ENCODE measurements at regions not wholly inside any gene's neighbourhood (a gene's known extent, or its start where the extent isn't known, plus 50 kb on each side); places are given as distances from the start of the nearest gene placed in this dataset.
"Not testable (repeated sequence)": the region's sequence is repeated elsewhere in the genome, so short reads cannot be mapped to it uniquely, and the experiment has no call there.

GRCh38 chr5:106476630-106477029 is 1194.1 kb downstream of the EFNA5 start:
- DNase-seq = no peak
- Histone ChIP-seq H3K36me3 (no peaks in the 10 kb centered on the region), H3K9me3 (no peaks in the 10 kb centered on the region), H3K4me3 (no peak overlapping the region), H3K27me3 (no peaks in the 10 kb centered on the region)

GRCh38 chr5:106474066-106474465 is 1196.7 kb downstream of the EFNA5 start:
- Histone ChIP-seq H3K9me3 (0 out of 2 replicates have a peak, but pooled peaks cover 2% of the 10 kb centered on the region), H3K4me3 (no peak overlapping the region), H3K36me3 (no peaks in the 10 kb centered on the region), H3K27me3 (no peaks in the 10 kb centered on the region)
- DNase-seq = no peak

GRCh38 chr5:106459541-106459940 is 1211.2 kb downstream of the EFNA5 start:
- no peak for DNase-seq
- no peak overlapping the region for H3K4me3 ChIP-seq
- no peaks in the 10 kb centered on the region; the same call in 1 of the 2 replicates for H3K9me3 ChIP-seq
- H3K27me3 ChIP-seq = no peaks in the 10 kb centered on the region
- no peaks in the 10 kb centered on the region for H3K36me3 ChIP-seq

GRCh38 chr5:106454651-106455415 is 1215.9 kb downstream of the EFNA5 start:
- Histone ChIP-seq H3K27me3 (no peaks in the 10 kb centered on the region), H3K36me3 (no peaks in the 10 kb centered on the region), H3K4me3 (no peak overlapping the region), H3K9me3 (no peaks in the 10 kb centered on the region; the same call in 1 of the 2 replicates)
- DNase-seq = peak; percentile 9

GRCh38 chr5:106454050-106454449 is 1216.7 kb downstream of the EFNA5 start:
- Histone ChIP-seq H3K9me3 (no peaks in the 10 kb centered on the region), H3K4me3 (no peak overlapping the region), H3K36me3 (no peaks in the 10 kb centered on the region), H3K27me3 (no peaks in the 10 kb centered on the region)
- no peak for DNase-seq

GRCh38 chr5:106451998-106452397 is 1218.7 kb downstream of the EFNA5 start:
- no peak overlapping the region for H3K4me3 ChIP-seq
- no peaks in the 10 kb centered on the region for H3K27me3 ChIP-seq
- DNase-seq = no peak

GRCh38 chr5:106443746-106444145 is 1227.0 kb downstream of the EFNA5 start:
- no peaks in the 10 kb centered on the region for H3K27me3 ChIP-seq
- no peaks in the 10 kb centered on the region for H3K9me3 ChIP-seq
- no peak for DNase-seq
- no peak overlapping the region for H3K4me3 ChIP-seq
- H3K36me3 ChIP-seq = no peaks in the 10 kb centered on the region

More at GRCh38 chr5:106451998-106452397, 1218.7 kb downstream of the EFNA5 start:
- Histone ChIP-seq H3K36me3 (no peaks in the 10 kb centered on the region), H3K9me3 (no peaks in the 10 kb centered on the region)

- no peaks in the 10 kb centered on the region for H3K27me3 ChIP-seq
- peaks cover 8% of the 10 kb centered on the region for H3K9me3 ChIP-seq
- H3K36me3 ChIP-seq = no peaks in the 10 kb centered on the region
- DNase-seq = no peak
- no peak overlapping the region for H3K4me3 ChIP-seq
Observed at GRCh38 chr5:106435185-106435584, 1235.6 kb downstream of the EFNA5 start.

- not testable (repeated sequence) for H3K4me3 ChIP-seq, H3K27me3 ChIP-seq, DNase-seq, H3K36me3 ChIP-seq
- H3K9me3 ChIP-seq = peaks cover 14% of the 10 kb centered on the region
Observed at GRCh38 chr5:106430733-106431132, 1240.0 kb downstream of the EFNA5 start.

GRCh38 chr5:106423109-106423897 is 1247.4 kb downstream of the EFNA5 start:
- Histone ChIP-seq H3K36me3 (no peaks in the 10 kb centered on the region), H3K27me3 (no peaks in the 10 kb centered on the region), H3K9me3 (no peaks in the 10 kb centered on the region), H3K4me3 (no peak overlapping the region)
- DNase-seq = no peak

- no peaks in the 10 kb centered on the region for H3K36me3 ChIP-seq
- H3K27me3 ChIP-seq = no peaks in the 10 kb centered on the region
- no peak overlapping the region for H3K4me3 ChIP-seq
- no peak for DNase-seq
- H3K9me3 ChIP-seq = no peaks in the 10 kb centered on the region
Observed at GRCh38 chr5:106420102-106420501, 1250.6 kb downstream of the EFNA5 start.

GRCh38 chr5:106418196-106418595 is 1252.5 kb downstream of the EFNA5 start:
- no peak for DNase-seq
- no peaks in the 10 kb centered on the region for H3K27me3 ChIP-seq
- H3K9me3 ChIP-seq = no peaks in the 10 kb centered on the region
- no peak overlapping the region for H3K4me3 ChIP-seq
- H3K36me3 ChIP-seq = no peaks in the 10 kb centered on the region

- Histone ChIP-seq H3K4me3 (no peak overlapping the region), H3K36me3 (no peaks in the 10 kb centered on the region), H3K9me3 (no peaks in the 10 kb centered on the region), H3K27me3 (no peaks in the 10 kb centered on the region)
- no peak for DNase-seq
Observed at GRCh38 chr5:106417566-106417965, 1253.2 kb downstream of the EFNA5 start.

GRCh38 chr5:106417163-106417562 is 1253.6 kb downstream of the EFNA5 start:
- no peak for DNase-seq
- Histone ChIP-seq H3K27me3 (no peaks in the 10 kb centered on the region), H3K4me3 (no peak overlapping the region), H3K36me3 (no peaks in the 10 kb centered on the region), H3K9me3 (no peaks in the 10 kb centered on the region)

- Histone ChIP-seq H3K9me3 (no peaks in the 10 kb centered on the region), H3K36me3 (no peaks in the 10 kb centered on the region), H3K4me3 (no peak overlapping the region), H3K27me3 (no peaks in the 10 kb centered on the region)
- no peak for DNase-seq
Observed at GRCh38 chr5:106415541-106415940, 1255.2 kb downstream of the EFNA5 start.

- Histone ChIP-seq H3K9me3 (no peaks in the 10 kb centered on the region), H3K36me3 (no peaks in the 10 kb centered on the region), H3K27me3 (no peaks in the 10 kb centered on the region), H3K4me3 (no peak overlapping the region)
- no peak for DNase-seq
Observed at GRCh38 chr5:106414342-106414741, 1256.4 kb downstream of the EFNA5 start.

GRCh38 chr5:106412606-106413005 is 1258.1 kb downstream of the EFNA5 start:
- DNase-seq = no peak
- Histone ChIP-seq H3K4me3 (no peak overlapping the region), H3K9me3 (no peaks in the 10 kb centered on the region), H3K36me3 (no peaks in the 10 kb centered on the region), H3K27me3 (no peaks in the 10 kb centered on the region)

- no peaks in the 10 kb centered on the region for H3K27me3 ChIP-seq
- DNase-seq = no peak
- H3K36me3 ChIP-seq = no peaks in the 10 kb centered on the region
- no peaks in the 10 kb centered on the region for H3K9me3 ChIP-seq
- H3K4me3 ChIP-seq = no peak overlapping the region
Observed at GRCh38 chr5:106408570-106408969, 1262.2 kb downstream of the EFNA5 start.

All from MG63 (cell line).